HCT116 (cell line): ENCODE measurements at regions not wholly inside any gene's neighbourhood (a gene's known extent, or its start where the extent isn't known, plus 50 kb on each side); places are given as distances from the start of the nearest gene placed in this dataset.

ENCODE experiments used
- ATAC-seq: fragments of 200-7000 bp; cut with Tn5 transposase; 2 replicates; pipeline ENCODE4 v1.9.1; 2020; ENCODE audit warnings: mild to moderate bottlenecking, moderate library complexity
- BruUV-seq: library from RNA; stranded (reverse); fragments of 400-500 nt; replicated peaks from 2 replicates; lab custom pipeline; 2021; lab: Mats Ljungman, UMichigan
- CTCF ChIA-PET: fragments of 300-600 bp; sonication (Branson Sonifier 250); formaldehyde crosslinking; loops from one replicate; lab custom pipeline; 2021; ENCODE audit warnings: antibody characterized with exemption; lab: Charles Lee
- POLR2A ChIA-PET: fragments of 300-600, 350-600 bp; sonication (Branson Sonifier 250); formaldehyde crosslinking; loops from one replicate; lab custom pipeline; 2021; ENCODE audit warnings: antibody characterized with exemption; lab: Charles Lee
- RAD21 ChIA-PET, 2 experiments: fragments of 300-600 bp; sonication (Branson Sonifier 250); formaldehyde crosslinking; loops; one replicate each; lab custom pipeline; 2023; ENCODE audit warnings: low total read pairs in 2 of 2; ENCODE audit not compliant: uncharacterized antibody in 2 of 2, unreplicated experiment in 2 of 2, low non-redundant PET in 1 of 2; lab: Charles Lee
- DNase-seq: peaks from one replicate; pipeline ENCODE4 v3.0.0-alpha.2; 2010; ENCODE audit warnings: low read depth, low spot score
- H2AFZ ChIP-seq: fragments of 200-600 bp; shearing (Covaris generic), sonication (generic); 2 replicates; pipeline ENCODE4 v1.6.1; 2017; ENCODE audit warnings: low read depth, mixed run types, mixed read lengths, antibody characterized with exemption, low read length; ENCODE audit not compliant: poor library complexity, severe bottlenecking
- H3K27ac ChIP-seq: 2 replicates; pipeline ENCODE4 v1.5.1; 2012; ENCODE audit warnings: low read depth, low read length
- H3K27me3 ChIP-seq: fragments of 200-600 bp; sonication (generic); 2 replicates; pipeline ENCODE4 v1.6.1; 2016; ENCODE audit warnings: mixed run types, low read length, mixed read lengths; ENCODE audit not compliant: insufficient read depth
- H3K36me3 ChIP-seq, 2 experiments: fragments of 200-500 bp in 1 of 2; fragments of 200-600 bp in 1 of 2; sonication (Bioruptor generic) in 1 of 2; sonication (generic) in 1 of 2; 2 replicates each; pipeline versions ENCODE4 v1.5.1 to v1.6.1; 2014 to 2016; ENCODE audit warnings: low read length in 2 of 2, inconsistent platforms in 1 of 2, mixed read lengths in 1 of 2, mixed run types in 1 of 2; ENCODE audit not compliant: insufficient read depth in 2 of 2, control insufficient read depth in 1 of 2
- H3K4me1 ChIP-seq, 2 experiments: fragments of 200-600 bp in 1 of 2; sonication (generic) in 1 of 2; 2 replicates each; pipeline versions ENCODE4 v1.5.1 to v1.6.1; 2012 to 2017; ENCODE audit warnings: low read length in 2 of 2, inconsistent platforms in 1 of 2, mild to moderate bottlenecking in 1 of 2, mixed read lengths in 1 of 2, mixed run types in 1 of 2, moderate library complexity in 1 of 2; ENCODE audit not compliant: insufficient read depth in 2 of 2, control insufficient read depth in 1 of 2
- H3K4me2 ChIP-seq: fragments of 200-600 bp; sonication (generic); 2 replicates; pipeline ENCODE4 v1.6.1; 2017; ENCODE audit warnings: mixed run types, low read length, mixed read lengths
- H3K4me3 ChIP-seq, 2 experiments: fragments of 200-600 bp in 1 of 2; sonication (generic) in 1 of 2; replicated peaks in 1 of 2; 2 replicates each; pipeline ENCODE4 v1.5.1; 2011 to 2016; ENCODE audit warnings: low read length in 2 of 2, control low read depth in 1 of 2, low read depth in 1 of 2, mild to moderate bottlenecking in 1 of 2, mixed read lengths in 1 of 2, mixed run types in 1 of 2
- H3K79me2 ChIP-seq: fragments of 200-600 bp; sonication (generic); 2 replicates; pipeline ENCODE4 v1.6.1; 2017; ENCODE audit warnings: mild to moderate bottlenecking, mixed run types, low read length, moderate library complexity, mixed read lengths; ENCODE audit not compliant: insufficient read depth
- H3K9ac ChIP-seq: fragments of 200-600 bp; sonication (generic); 2 replicates; pipeline ENCODE4 v1.6.1; 2016; ENCODE audit warnings: low read length, mixed read lengths
- H3K9me2 ChIP-seq: fragments of 200-600 bp; sonication (generic), shearing (Covaris generic); 2 replicates; pipeline ENCODE4 v1.6.1; 2017; ENCODE audit warnings: mixed run types, mild to moderate bottlenecking, moderate library complexity; ENCODE audit not compliant: insufficient read depth
- H3K9me3 ChIP-seq, 2 experiments: fragments of 200-500 bp in 1 of 2; fragments of 200-600 bp in 1 of 2; sonication (Bioruptor generic) in 1 of 2; sonication (generic) in 1 of 2; 2 replicates each; pipeline ENCODE4 v1.6.1; 2014 to 2017; ENCODE audit warnings: low read length in 2 of 2, mixed read lengths in 2 of 2, inconsistent platforms in 1 of 2, low read depth in 1 of 2, mild to moderate bottlenecking in 1 of 2, mixed run types in 1 of 2, moderate library complexity in 1 of 2; ENCODE audit not compliant: control insufficient read depth in 1 of 2, insufficient read depth in 1 of 2
- H4K20me1 ChIP-seq: fragments of 200-600 bp; sonication (generic), shearing (Covaris generic); 2 replicates; pipeline ENCODE4 v1.6.1; 2017; ENCODE audit warnings: mixed run types, mild to moderate bottlenecking, moderate library complexity; ENCODE audit not compliant: insufficient read depth
- CBX3 ChIP-seq: IDR thresholded peaks from 2 replicates; pipeline ENCODE4 v1.6.1; 2012; ENCODE audit warnings: low read depth
- CEBPB ChIP-seq: IDR thresholded peaks from 2 replicates; pipeline ENCODE4 v1.6.1; 2012; ENCODE audit warnings: low read depth
- EGR1 ChIP-seq: IDR thresholded peaks from 2 replicates; pipeline ENCODE4 v1.6.1; 2012; ENCODE audit warnings: low read depth
- ELF1 ChIP-seq: IDR thresholded peaks from 2 replicates; pipeline ENCODE4 v1.6.1; 2012; ENCODE audit warnings: low read depth, borderline replicate concordance
- EZH2 ChIP-seq: fragments of 200-600 bp; sonication (generic); IDR thresholded peaks from 2 replicates; pipeline ENCODE4 v1.6.1; 2017; ENCODE audit warnings: antibody characterized with exemption, mixed run types
- EZH2phosphoT487 ChIP-seq: fragments of 200-600 bp; IDR thresholded peaks from 2 replicates; pipeline ENCODE4 v1.6.1; 2018; ENCODE audit warnings: antibody characterized with exemption, borderline replicate concordance
- FOSL1 ChIP-seq: IDR thresholded peaks from 2 replicates; pipeline ENCODE4 v1.6.1; 2012; ENCODE audit warnings: low read depth
- JUND ChIP-seq: IDR thresholded peaks from 2 replicates; pipeline ENCODE4 v1.6.1; 2012
- POLR2A ChIP-seq: IDR thresholded peaks from 2 replicates; pipeline ENCODE4 v1.7.0; 2011; ENCODE audit warnings: borderline replicate concordance; ENCODE audit not compliant: insufficient read depth, insufficient read length; ENCODE audit errors: extremely low read depth
- POLR2AphosphoS5 ChIP-seq: IDR thresholded peaks from 2 replicates; pipeline ENCODE4 v1.6.1; 2011; ENCODE audit warnings: mild to moderate bottlenecking, low read depth, low read length, moderate library complexity
- RAD21 ChIP-seq: IDR thresholded peaks from 2 replicates; pipeline ENCODE4 v1.6.1; 2012; ENCODE audit warnings: low read depth, mild to moderate bottlenecking
- SP1 ChIP-seq: IDR thresholded peaks from 2 replicates; pipeline ENCODE4 v1.6.1; 2012; ENCODE audit warnings: low read depth
- SRF ChIP-seq: IDR thresholded peaks from 2 replicates; pipeline ENCODE4 v1.6.1; 2012; ENCODE audit warnings: low read depth
- TCF7L2 ChIP-seq: IDR thresholded peaks from 2 replicates; pipeline ENCODE4 v1.7.0; 2011; ENCODE audit warnings: borderline replicate concordance, inconsistent platforms; ENCODE audit not compliant: insufficient read depth, insufficient read length; ENCODE audit errors: extremely low read depth
- YY1 ChIP-seq: IDR thresholded peaks from 2 replicates; pipeline ENCODE4 v1.6.1; 2011; ENCODE audit warnings: low read length, low read depth, moderate library complexity, mild to moderate bottlenecking; ENCODE audit not compliant: insufficient replicate concordance; ENCODE audit errors: extremely low read depth
- ZFX ChIP-seq: fragments of 450-650 bp; IDR thresholded peaks from 2 replicates; pipeline ENCODE4 v1.6.1; 2017
- ZNF274 ChIP-seq: fragments of 200-500 bp; sonication (Bioruptor generic); IDR thresholded peaks from 2 replicates; pipeline ENCODE4 v1.6.1; 2014; ENCODE audit warnings: mild to moderate bottlenecking, low read depth, low read length, inconsistent platforms
- intact Hi-C: fragments of 100-400 bp; cut with micrococcal nuclease; formaldehyde crosslinking; loops from 2 replicates; pipeline ENCODE4 v1.10.0; 2022
- TF ChIP-seq, protein P1 (sequence below), 3 experiments: fragments of 200-600 bp in 1 of 3; sonication (generic) in 1 of 3; IDR thresholded peaks in 2 of 3; conservative IDR thresholded peaks in 1 of 3; 2 replicates each; pipeline ENCODE4 v1.5.1; 2012 to 2017; ENCODE audit warnings: low read depth in 2 of 3, low read length in 2 of 3, antibody characterized with exemption in 1 of 3, borderline replicate concordance in 1 of 3, control low read depth in 1 of 3, mild to moderate bottlenecking in 1 of 3, mixed read lengths in 1 of 3, mixed run types in 1 of 3, moderate library complexity in 1 of 3; ENCODE audit not compliant: insufficient read depth in 1 of 3
- TF ChIP-seq, protein P2 (sequence below): IDR thresholded peaks from 2 replicates; pipeline ENCODE4 v1.6.1; 2012; ENCODE audit warnings: low read depth

DNA sequence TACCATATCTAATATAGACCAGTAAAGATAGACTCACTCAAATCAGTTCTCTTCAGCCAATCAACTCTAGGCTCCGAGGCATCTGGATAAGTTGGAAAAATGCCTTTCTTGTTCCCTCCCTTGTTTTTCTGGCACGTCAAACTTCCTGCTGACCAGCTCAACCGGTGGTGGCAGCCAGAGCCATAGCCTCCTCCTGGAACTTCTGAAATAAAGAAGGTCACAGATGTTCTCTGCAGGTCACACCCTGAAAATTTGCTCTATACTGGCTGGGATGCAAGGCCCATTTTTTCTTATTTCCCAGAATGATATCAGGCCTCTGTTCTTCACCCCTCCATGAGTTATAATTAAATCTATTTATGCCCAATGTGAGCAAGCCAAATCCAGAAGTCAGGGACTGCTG, 81.9 kb downstream of the BMP4 start:
- H3K4me1 ChIP-seq: peaks cover 0 to 7% of the 10 kb centered on the region in 2 experiments; a peak in 1 of 4 replicates
- H2AFZ ChIP-seq: no peak overlapping the region
- DNase-seq: no peak
- H3K27me3 ChIP-seq: no peaks in the 10 kb centered on the region
- no peak for TF ChIP-seq ZNF274
- TF ChIP-seq TCF7L2: no peak
- no peak for TF ChIP-seq POLR2AphosphoS5
- TF ChIP-seq EZH2: no peak
- TF ChIP-seq CBX3: no peak
- TF ChIP-seq EGR1: no peak
- no peak for TF ChIP-seq FOSL1
- no peak for TF ChIP-seq SRF
- no peak for TF ChIP-seq EZH2phosphoT487
- TF ChIP-seq, protein P1, sequence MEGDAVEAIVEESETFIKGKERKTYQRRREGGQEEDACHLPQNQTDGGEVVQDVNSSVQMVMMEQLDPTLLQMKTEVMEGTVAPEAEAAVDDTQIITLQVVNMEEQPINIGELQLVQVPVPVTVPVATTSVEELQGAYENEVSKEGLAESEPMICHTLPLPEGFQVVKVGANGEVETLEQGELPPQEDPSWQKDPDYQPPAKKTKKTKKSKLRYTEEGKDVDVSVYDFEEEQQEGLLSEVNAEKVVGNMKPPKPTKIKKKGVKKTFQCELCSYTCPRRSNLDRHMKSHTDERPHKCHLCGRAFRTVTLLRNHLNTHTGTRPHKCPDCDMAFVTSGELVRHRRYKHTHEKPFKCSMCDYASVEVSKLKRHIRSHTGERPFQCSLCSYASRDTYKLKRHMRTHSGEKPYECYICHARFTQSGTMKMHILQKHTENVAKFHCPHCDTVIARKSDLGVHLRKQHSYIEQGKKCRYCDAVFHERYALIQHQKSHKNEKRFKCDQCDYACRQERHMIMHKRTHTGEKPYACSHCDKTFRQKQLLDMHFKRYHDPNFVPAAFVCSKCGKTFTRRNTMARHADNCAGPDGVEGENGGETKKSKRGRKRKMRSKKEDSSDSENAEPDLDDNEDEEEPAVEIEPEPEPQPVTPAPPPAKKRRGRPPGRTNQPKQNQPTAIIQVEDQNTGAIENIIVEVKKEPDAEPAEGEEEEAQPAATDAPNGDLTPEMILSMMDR (IDR thresholded peaks at IDR 0.05 in 2 of 3, conservative IDR thresholded peaks at IDR 0.05 in 1 of 3; ENCODE audit: borderline replicate concordance in 1 of 3, insufficient read depth in 1 of 3, low read depth in 2 of 3, low read length in 2 of 3): no peak
- TF ChIP-seq ZFX: no peak
- TF ChIP-seq YY1: no peak
- no peak for TF ChIP-seq CEBPB
- no peak for TF ChIP-seq POLR2A
- no peak for TF ChIP-seq JUND
- TF ChIP-seq RAD21: no peak
- TF ChIP-seq ELF1: no peak
- no peak for TF ChIP-seq SP1
- TF ChIP-seq, protein P2, sequence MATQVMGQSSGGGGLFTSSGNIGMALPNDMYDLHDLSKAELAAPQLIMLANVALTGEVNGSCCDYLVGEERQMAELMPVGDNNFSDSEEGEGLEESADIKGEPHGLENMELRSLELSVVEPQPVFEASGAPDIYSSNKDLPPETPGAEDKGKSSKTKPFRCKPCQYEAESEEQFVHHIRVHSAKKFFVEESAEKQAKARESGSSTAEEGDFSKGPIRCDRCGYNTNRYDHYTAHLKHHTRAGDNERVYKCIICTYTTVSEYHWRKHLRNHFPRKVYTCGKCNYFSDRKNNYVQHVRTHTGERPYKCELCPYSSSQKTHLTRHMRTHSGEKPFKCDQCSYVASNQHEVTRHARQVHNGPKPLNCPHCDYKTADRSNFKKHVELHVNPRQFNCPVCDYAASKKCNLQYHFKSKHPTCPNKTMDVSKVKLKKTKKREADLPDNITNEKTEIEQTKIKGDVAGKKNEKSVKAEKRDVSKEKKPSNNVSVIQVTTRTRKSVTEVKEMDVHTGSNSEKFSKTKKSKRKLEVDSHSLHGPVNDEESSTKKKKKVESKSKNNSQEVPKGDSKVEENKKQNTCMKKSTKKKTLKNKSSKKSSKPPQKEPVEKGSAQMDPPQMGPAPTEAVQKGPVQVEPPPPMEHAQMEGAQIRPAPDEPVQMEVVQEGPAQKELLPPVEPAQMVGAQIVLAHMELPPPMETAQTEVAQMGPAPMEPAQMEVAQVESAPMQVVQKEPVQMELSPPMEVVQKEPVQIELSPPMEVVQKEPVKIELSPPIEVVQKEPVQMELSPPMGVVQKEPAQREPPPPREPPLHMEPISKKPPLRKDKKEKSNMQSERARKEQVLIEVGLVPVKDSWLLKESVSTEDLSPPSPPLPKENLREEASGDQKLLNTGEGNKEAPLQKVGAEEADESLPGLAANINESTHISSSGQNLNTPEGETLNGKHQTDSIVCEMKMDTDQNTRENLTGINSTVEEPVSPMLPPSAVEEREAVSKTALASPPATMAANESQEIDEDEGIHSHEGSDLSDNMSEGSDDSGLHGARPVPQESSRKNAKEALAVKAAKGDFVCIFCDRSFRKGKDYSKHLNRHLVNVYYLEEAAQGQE: no peak
- TF ChIP-seq, all 23 proteins: peak for 0
- CTCF ChIA-PET: no interaction called here
- no peak overlapping the region for H3K9ac ChIP-seq
- ATAC-seq: no peak
- H3K9me2 ChIP-seq: no peaks in the 10 kb centered on the region
- H3K27ac ChIP-seq: no peak overlapping the region
- H3K4me3 ChIP-seq: no peak overlapping the region
- POLR2A ChIA-PET: no interaction called here
- BruUV-seq: no TSS peak
- RAD21 ChIA-PET: no interaction called here
- H3K79me2 ChIP-seq: no peaks in the 10 kb centered on the region
- no peaks in the 10 kb centered on the region for H4K20me1 ChIP-seq
- no peaks in the 10 kb centered on the region for H3K36me3 ChIP-seq
- no peaks in the 10 kb centered on the region for H3K9me3 ChIP-seq
- intact Hi-C loops: no loop called here
- no peak overlapping the region for H3K4me2 ChIP-seq
